SHP77 (cell line): ENCODE measurements at regions not wholly inside any gene's neighbourhood (a gene's known extent, or its start where the extent isn't known, plus 50 kb on each side); places are given as distances from the start of the nearest gene placed in this dataset.
"Not testable (repeated sequence)": the region's sequence is repeated elsewhere in the genome, so short reads cannot be mapped to it uniquely, and the experiment has no call there.

Experiments used
- DNase-seq, 2 experiments: peaks; one replicate each; lab custom pipeline; 2025; lab: John Stamatoyannopoulos, UW

- DNase-seq: no peak
These were observed 1557.8 kb upstream of the RAG2 start for GRCh38 chr11:38155856-38156255.

GRCh38 chr11:38153985-38154384 lies 1555.9 kb upstream of the RAG2 start:
- no peak for DNase-seq

- DNase-seq: no peak
These were observed 1545.8 kb upstream of the RAG2 start for GRCh38 chr11:38143852-38144251.

GRCh38 chr11:38138972-38139371 lies 1540.9 kb upstream of the RAG2 start:
- DNase-seq: no peak

- DNase-seq: no peak
These were observed 1538.9 kb upstream of the RAG2 start for GRCh38 chr11:38136887-38137286.

- DNase-seq: no peak
These were observed 1533.5 kb upstream of the RAG2 start for GRCh38 chr11:38131535-38131934.

GRCh38 chr11:38130976-38131375 lies 1532.9 kb upstream of the RAG2 start:
- no peak for DNase-seq

GRCh38 chr11:38130514-38130913 lies 1532.5 kb upstream of the RAG2 start:
- DNase-seq: no peak

- DNase-seq: no peak
These were observed 1525.6 kb upstream of the RAG2 start for GRCh38 chr11:38123673-38124072.

- DNase-seq: not testable (repeated sequence)
These were observed 1518.6 kb upstream of the RAG2 start for GRCh38 chr11:38116616-38117015.

- DNase-seq: not testable (repeated sequence)
These were observed 1517.3 kb upstream of the RAG2 start for GRCh38 chr11:38115381-38115780.

- no peak for DNase-seq
These were observed 1502.9 kb upstream of the RAG2 start for GRCh38 chr11:38100836-38101462.

- no peak for DNase-seq
These were observed 1497.2 kb upstream of the RAG2 start for GRCh38 chr11:38095268-38095667.

- no peak for DNase-seq
These were observed 1491.7 kb upstream of the RAG2 start for GRCh38 chr11:38089726-38090125.

GRCh38 chr11:38060920-38061319 lies 1462.9 kb upstream of the RAG2 start:
- no peak for DNase-seq

- DNase-seq: no peak
These were observed 1462.1 kb upstream of the RAG2 start for GRCh38 chr11:38060136-38060535.

- DNase-seq: no peak
These were observed 1448.6 kb upstream of the RAG2 start for GRCh38 chr11:38046571-38047135.

GRCh38 chr11:38043060-38043459 lies 1445.0 kb upstream of the RAG2 start:
- DNase-seq: no peak

- DNase-seq: no peak
These were observed 1440.7 kb upstream of the RAG2 start for GRCh38 chr11:38038777-38039176.

GRCh38 chr11:38019072-38019775 lies 1421.2 kb upstream of the RAG2 start:
- no peak for DNase-seq

- DNase-seq: no peak
These were observed 1416.4 kb upstream of the RAG2 start for GRCh38 chr11:38014405-38014804.

- DNase-seq: no peak
These were observed 1415.1 kb upstream of the RAG2 start for GRCh38 chr11:38013157-38013556.

GRCh38 chr11:38011496-38011895 lies 1413.5 kb upstream of the RAG2 start:
- DNase-seq: no peak

- no peak for DNase-seq
These were observed 1411.9 kb upstream of the RAG2 start for GRCh38 chr11:38009932-38010331.
